ENCODE measurements at regions not wholly inside any gene's neighbourhood (a gene's known extent, or its start where the extent isn't known, plus 50 kb on each side); places are given as distances from the start of the nearest gene placed in this dataset.

GRCh38 chr15:95489103-95489502, 841.4 kb upstream of the NR2F2 start:
- no peak for TF ChIP-seq CTCF (conservative IDR thresholded peaks at IDR 0.05; ENCODE audit: low read length)
- no peak for TF ChIP-seq EZH2phosphoT487 (IDR thresholded peaks at IDR 0.05; ENCODE audit: borderline replicate concordance)
